Fibroblast of mammary gland (primary cell): ENCODE measurements at regions not wholly inside any gene's neighbourhood (a gene's known extent, or its start where the extent isn't known, plus 50 kb on each side); places are given as distances from the start of the nearest gene placed in this dataset.

Experiments used
- DNase-seq: peaks from one replicate; pipeline ENCODE4 v3.0.0-alpha.2; 2010; ENCODE audit warnings: low read depth
- H3K4me3 ChIP-seq: 2 replicates; pipeline ENCODE4 v1.5.1; 2011; ENCODE audit warnings: low read depth, mild to moderate bottlenecking, low read length, moderate library complexity; ENCODE audit not compliant: control insufficient read depth
- CTCF ChIP-seq: conservative IDR thresholded peaks from 2 replicates; pipeline ENCODE4 v1.5.1; 2011; ENCODE audit warnings: low read depth, low read length, inconsistent platforms; ENCODE audit not compliant: control insufficient read depth, insufficient read depth

- TF ChIP-seq CTCF, result no peak
- DNase-seq, result no peak
- H3K4me3 ChIP-seq, result no peak overlapping the region
These were observed 555.9 kb downstream of the BCOR start for GRCh38 chrX:39541881-39542280.

GRCh38 chrX:39542316-39542715 is 555.4 kb downstream of the BCOR start:
- H3K4me3 ChIP-seq, result no peak overlapping the region
- no peak for DNase-seq
- TF ChIP-seq CTCF, result no peak

GRCh38 chrX:39550795-39551361 is 546.9 kb downstream of the BCOR start:
- no peak for DNase-seq
- H3K4me3 ChIP-seq, result no peak overlapping the region
- no peak for TF ChIP-seq CTCF

GRCh38 chrX:39551762-39552161 is 546.0 kb downstream of the BCOR start:
- TF ChIP-seq CTCF, result no peak
- no peak for DNase-seq

GRCh38 chrX:39555431-39555830 is 542.3 kb downstream of the BCOR start:
- no peak for TF ChIP-seq CTCF
- no peak overlapping the region for H3K4me3 ChIP-seq
- DNase-seq, result no peak

More at GRCh38 chrX:39551762-39552161, 546.0 kb downstream of the BCOR start:
- no peak overlapping the region for H3K4me3 ChIP-seq

- DNase-seq, result no peak
- no peak for TF ChIP-seq CTCF
- no peak overlapping the region for H3K4me3 ChIP-seq
These were observed 541.7 kb downstream of the BCOR start for GRCh38 chrX:39556056-39556455.

- no peak overlapping the region for H3K4me3 ChIP-seq
- no peak for TF ChIP-seq CTCF
- DNase-seq, result peak; percentile 4
These were observed 538.5 kb downstream of the BCOR start for GRCh38 chrX:39559229-39559628.
